ENCODE measurements at regions not wholly inside any gene's neighbourhood (a gene's known extent, or its start where the extent isn't known, plus 50 kb on each side); places are given as distances from the start of the nearest gene placed in this dataset.
"Not testable (repeated sequence)": the region's sequence is repeated elsewhere in the genome, so short reads cannot be mapped to it uniquely, and the experiment has no call there.

DNA sequence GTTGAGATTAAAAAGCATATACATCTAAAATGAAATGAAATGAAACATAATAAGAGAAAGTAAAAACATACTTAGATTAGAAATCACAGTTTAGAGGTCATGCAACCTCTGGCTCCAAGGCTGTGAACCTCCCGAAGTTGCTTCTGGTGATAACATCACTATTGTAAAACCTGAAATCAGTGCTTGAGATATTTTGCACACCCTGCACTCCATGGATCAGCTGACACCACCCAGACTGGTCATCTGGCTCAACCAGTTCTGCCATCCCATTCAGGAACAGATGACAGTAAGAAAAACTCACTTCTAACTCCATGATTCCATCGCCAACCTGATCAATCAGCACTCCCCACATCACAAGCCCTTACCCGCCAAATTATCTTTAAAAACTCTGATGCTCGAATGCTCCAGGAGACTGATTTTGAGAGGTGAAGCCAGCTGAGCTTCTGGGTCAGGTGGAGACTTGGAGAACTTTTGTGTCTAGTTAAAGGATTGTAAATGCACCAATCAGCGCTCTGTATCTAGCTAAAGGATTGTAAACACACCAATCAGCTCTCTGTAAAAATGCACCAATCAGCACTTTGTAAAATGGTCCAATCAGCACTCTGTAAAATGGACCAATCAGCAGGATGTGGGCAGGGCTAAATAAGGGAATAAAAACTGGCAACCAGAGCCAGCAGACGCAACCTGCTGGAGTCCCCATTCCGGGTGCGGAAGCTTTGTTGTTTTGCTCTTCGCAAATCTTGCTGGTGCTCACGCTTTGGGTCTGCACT lies 162.6 kb upstream of the MAGI2 start:
- H3K27ac ChIP-seq (ENCODE audit: low read depth, low read length), result no peak overlapping the region
- H3K9ac ChIP-seq (ENCODE audit: low read length), result no peak overlapping the region
- H3K27me3 ChIP-seq (ENCODE audit: control insufficient read depth, insufficient read depth, low read length), result no peaks in the 10 kb centered on the region

DNA sequence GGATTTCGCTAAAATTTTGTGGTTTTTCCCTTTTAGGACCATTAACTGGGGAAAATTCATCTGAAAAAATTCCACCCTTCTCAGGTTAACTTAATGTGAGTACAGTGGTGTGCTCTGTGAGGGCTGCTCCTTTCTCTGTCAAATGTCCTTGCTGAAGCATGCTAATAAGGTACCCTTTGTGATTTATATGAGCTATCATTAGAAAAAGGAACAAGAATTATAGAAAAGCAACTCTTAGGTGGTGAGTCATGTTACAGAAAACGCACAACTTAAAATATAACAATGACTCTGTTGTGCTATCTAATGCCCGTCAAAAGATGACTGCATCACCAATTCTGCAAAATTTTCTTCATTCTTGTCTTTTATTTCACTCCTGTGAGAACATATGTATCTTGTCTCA lies 162.0 kb upstream of the MAGI2 start:
- no peak overlapping the region for H3K27ac ChIP-seq (ENCODE audit: low read depth, low read length)
- no peak overlapping the region for H3K4me3 ChIP-seq (ENCODE audit: low read length)
- no peaks in the 10 kb centered on the region for H3K36me3 ChIP-seq (ENCODE audit: control insufficient read depth, insufficient read depth, low read length)
- no peaks in the 10 kb centered on the region for H3K27me3 ChIP-seq (ENCODE audit: control insufficient read depth, insufficient read depth, low read length)
- H3K4me1 ChIP-seq (ENCODE audit: control insufficient read depth, insufficient read depth, low read length), result no peaks in the 10 kb centered on the region
- H3K9ac ChIP-seq (ENCODE audit: low read length), result no peak overlapping the region

More for the DNA sequence above, 162.6 kb upstream of the MAGI2 start:
- Histone ChIP-seq H3K4me1 (ENCODE audit: control insufficient read depth, insufficient read depth, low read length) (no peaks in the 10 kb centered on the region), H3K36me3 (ENCODE audit: control insufficient read depth, insufficient read depth, low read length) (no peaks in the 10 kb centered on the region), H3K4me3 (ENCODE audit: low read length) (no peak overlapping the region)

GRCh38 chr7:79612903-79613302 lies 159.4 kb upstream of the MAGI2 start:
- no peak overlapping the region for H3K4me3 ChIP-seq (ENCODE audit: low read length)
- no peaks in the 10 kb centered on the region for H3K36me3 ChIP-seq (ENCODE audit: control insufficient read depth, insufficient read depth, low read length)
- H3K27me3 ChIP-seq (ENCODE audit: control insufficient read depth, insufficient read depth, low read length), result no peaks in the 10 kb centered on the region
- H3K9ac ChIP-seq (ENCODE audit: low read length), result no peak overlapping the region
- no peaks in the 10 kb centered on the region for H3K4me1 ChIP-seq (ENCODE audit: control insufficient read depth, insufficient read depth, low read length)
- no peak overlapping the region for H3K27ac ChIP-seq (ENCODE audit: low read depth, low read length)

DNA sequence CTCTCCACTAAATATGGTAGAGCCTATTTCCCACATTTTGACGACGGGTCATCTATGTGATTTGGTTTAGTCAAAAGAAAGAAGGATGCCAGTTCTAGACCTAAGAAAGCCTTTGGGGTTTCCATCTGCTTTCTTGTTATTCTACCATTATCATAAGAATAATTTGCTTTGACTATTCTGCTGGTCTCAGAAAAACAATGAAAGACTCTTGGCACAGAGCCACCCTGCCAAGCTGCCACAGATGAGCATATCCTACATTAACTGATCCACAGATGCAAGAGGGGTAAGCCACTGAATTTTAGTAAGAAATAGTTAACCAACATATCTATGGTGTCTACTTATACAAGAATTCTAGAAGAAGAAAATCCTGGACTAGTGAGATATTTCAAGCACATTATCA lies 158.6 kb upstream of the MAGI2 start:
- Histone ChIP-seq H3K36me3 (ENCODE audit: control insufficient read depth, insufficient read depth, low read length) (no peaks in the 10 kb centered on the region), H3K27me3 (ENCODE audit: control insufficient read depth, insufficient read depth, low read length) (no peaks in the 10 kb centered on the region), H3K9ac (ENCODE audit: low read length) (no peak overlapping the region), H3K4me3 (ENCODE audit: low read length) (no peak overlapping the region), H3K4me1 (ENCODE audit: control insufficient read depth, insufficient read depth, low read length) (no peaks in the 10 kb centered on the region), H3K27ac (ENCODE audit: low read depth, low read length) (no peak overlapping the region)

GRCh38 chr7:79610748-79611304 lies 157.4 kb upstream of the MAGI2 start:
- H3K36me3 ChIP-seq (ENCODE audit: control insufficient read depth, insufficient read depth, low read length), result no peaks in the 10 kb centered on the region
- H3K9ac ChIP-seq (ENCODE audit: low read length), result no peak overlapping the region
- H3K27me3 ChIP-seq (ENCODE audit: control insufficient read depth, insufficient read depth, low read length), result no peaks in the 10 kb centered on the region
- H3K4me3 ChIP-seq (ENCODE audit: low read length), result no peak overlapping the region
- H3K4me1 ChIP-seq (ENCODE audit: control insufficient read depth, insufficient read depth, low read length), result no peaks in the 10 kb centered on the region
- H3K27ac ChIP-seq (ENCODE audit: low read depth, low read length), result no peak overlapping the region

DNA sequence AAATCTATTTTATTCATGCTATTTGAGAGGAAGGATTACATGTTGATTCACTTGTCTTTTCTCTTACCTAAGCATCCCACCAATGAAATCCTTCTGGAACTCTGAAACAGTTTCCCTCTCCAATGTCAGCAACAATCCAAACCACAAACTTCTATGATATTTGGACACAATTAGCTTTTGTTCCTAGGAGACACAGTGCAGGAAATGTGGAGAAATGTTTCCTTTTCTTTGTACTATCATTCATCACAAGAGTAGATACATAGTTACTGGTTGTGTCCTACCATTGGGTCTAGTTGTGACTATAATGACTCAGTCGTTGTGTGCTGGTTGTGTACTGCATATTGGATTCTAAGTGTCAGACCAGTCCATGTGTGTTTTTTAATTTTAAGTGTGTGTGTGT lies 156.8 kb upstream of the MAGI2 start:
- H3K27ac ChIP-seq (ENCODE audit: low read depth, low read length), result no peak overlapping the region
- H3K9ac ChIP-seq (ENCODE audit: low read length), result no peak overlapping the region
- H3K4me1 ChIP-seq (ENCODE audit: control insufficient read depth, insufficient read depth, low read length), result no peaks in the 10 kb centered on the region
- no peak overlapping the region for H3K4me3 ChIP-seq (ENCODE audit: low read length)
- H3K27me3 ChIP-seq (ENCODE audit: control insufficient read depth, insufficient read depth, low read length), result no peaks in the 10 kb centered on the region
- H3K36me3 ChIP-seq (ENCODE audit: control insufficient read depth, insufficient read depth, low read length), result no peaks in the 10 kb centered on the region

DNA sequence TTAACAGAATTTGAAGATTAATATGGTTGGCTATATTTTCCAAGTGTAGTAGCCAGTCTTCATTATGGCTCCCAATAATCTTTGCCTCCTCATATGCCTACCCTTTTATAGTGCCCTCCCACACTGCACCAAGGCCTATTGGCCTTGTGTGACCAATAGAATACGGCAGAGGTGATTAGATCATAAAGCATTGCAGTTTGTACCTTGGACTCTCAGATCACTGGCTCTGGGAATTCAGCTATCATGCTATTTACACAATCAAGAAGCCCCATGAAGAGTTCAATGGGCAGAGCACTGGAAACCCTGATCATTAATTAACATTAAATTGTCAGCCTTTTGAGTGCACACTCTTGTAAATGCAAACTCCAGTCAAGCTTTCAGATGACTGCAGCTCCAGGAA lies 154.5 kb upstream of the MAGI2 start:
- Histone ChIP-seq H3K36me3 (ENCODE audit: control insufficient read depth, insufficient read depth, low read length) (no peaks in the 10 kb centered on the region), H3K27me3 (ENCODE audit: control insufficient read depth, insufficient read depth, low read length) (no peaks in the 10 kb centered on the region), H3K4me1 (ENCODE audit: control insufficient read depth, insufficient read depth, low read length) (no peaks in the 10 kb centered on the region), H3K27ac (ENCODE audit: low read depth, low read length) (no peak overlapping the region), H3K9ac (ENCODE audit: low read length) (no peak overlapping the region), H3K4me3 (ENCODE audit: low read length) (no peak overlapping the region)

- Histone ChIP-seq H3K4me1 (ENCODE audit: control insufficient read depth, insufficient read depth, low read length) (no peaks in the 10 kb centered on the region), H3K4me3 (ENCODE audit: low read length) (no peak overlapping the region), H3K27ac (ENCODE audit: low read depth, low read length) (no peak overlapping the region), H3K36me3 (ENCODE audit: control insufficient read depth, insufficient read depth, low read length) (no peaks in the 10 kb centered on the region), H3K27me3 (ENCODE audit: control insufficient read depth, insufficient read depth, low read length) (no peaks in the 10 kb centered on the region), H3K9ac (ENCODE audit: low read length) (no peak overlapping the region)
Observed at GRCh38 chr7:79604841-79605240, 151.4 kb upstream of the MAGI2 start.

- Histone ChIP-seq H3K9ac (ENCODE audit: low read length) (no peak overlapping the region), H3K27ac (ENCODE audit: low read depth, low read length) (no peak overlapping the region), H3K36me3 (ENCODE audit: control insufficient read depth, insufficient read depth, low read length) (no peaks in the 10 kb centered on the region), H3K4me1 (ENCODE audit: control insufficient read depth, insufficient read depth, low read length) (no peaks in the 10 kb centered on the region), H3K27me3 (ENCODE audit: control insufficient read depth, insufficient read depth, low read length) (no peaks in the 10 kb centered on the region), H3K4me3 (ENCODE audit: low read length) (no peak overlapping the region)
Observed at GRCh38 chr7:79598351-79598750, 144.9 kb upstream of the MAGI2 start.

DNA sequence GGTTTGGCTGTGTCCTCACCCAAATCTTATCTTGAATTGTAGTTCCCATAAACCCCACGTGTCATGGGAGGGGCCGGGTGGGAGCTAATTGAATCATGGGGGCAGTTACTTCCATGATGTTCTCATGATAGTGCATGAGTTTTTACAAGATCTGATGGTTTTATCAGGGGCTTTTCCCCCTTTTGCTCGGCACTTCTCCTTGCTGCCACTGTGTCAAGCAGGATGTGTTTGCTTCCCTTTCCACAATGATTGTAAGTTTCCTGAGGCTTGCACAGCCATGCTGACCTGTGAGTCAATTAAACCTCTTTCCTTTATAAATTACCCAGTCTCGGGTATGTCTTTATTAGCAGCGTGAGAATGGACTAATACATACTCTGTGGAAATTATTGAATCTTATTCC lies 141.2 kb upstream of the MAGI2 start:
- not testable (repeated sequence) for H3K27me3 ChIP-seq (ENCODE audit: control insufficient read depth, insufficient read depth, low read length); H3K9ac ChIP-seq (ENCODE audit: low read length); H3K36me3 ChIP-seq (ENCODE audit: control insufficient read depth, insufficient read depth, low read length); H3K27ac ChIP-seq (ENCODE audit: low read depth, low read length); H3K4me3 ChIP-seq (ENCODE audit: low read length); H3K4me1 ChIP-seq (ENCODE audit: control insufficient read depth, insufficient read depth, low read length)

DNA sequence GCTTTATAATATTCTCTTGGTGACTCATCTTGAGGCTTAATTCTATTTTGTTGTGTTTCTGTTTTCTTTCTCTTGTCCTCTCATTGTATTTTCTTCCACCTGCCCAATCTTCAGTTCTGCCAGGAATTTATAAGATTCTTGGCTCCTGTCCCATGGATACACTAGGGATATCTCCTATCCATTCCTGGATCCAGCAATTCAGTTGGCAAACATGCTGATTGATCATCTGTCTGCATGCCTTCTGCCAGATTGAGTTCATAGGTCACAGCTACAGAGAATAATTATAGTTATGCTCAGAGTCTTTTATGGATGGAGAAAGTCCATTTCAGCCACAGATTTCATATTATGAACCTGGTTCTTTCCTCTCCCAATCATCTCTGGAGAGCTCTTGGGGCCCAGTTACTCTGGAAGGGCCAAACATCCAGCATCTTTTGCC lies 140.4 kb upstream of the MAGI2 start:
- no peak overlapping the region for H3K27ac ChIP-seq (ENCODE audit: low read depth, low read length)

GRCh38 chr7:79590916-79591623 lies 137.6 kb upstream of the MAGI2 start:
- H3K4me3 ChIP-seq (ENCODE audit: low read length), result no peak overlapping the region
- no peaks in the 10 kb centered on the region for H3K36me3 ChIP-seq (ENCODE audit: control insufficient read depth, insufficient read depth, low read length)
- H3K27me3 ChIP-seq (ENCODE audit: control insufficient read depth, insufficient read depth, low read length), result no peaks in the 10 kb centered on the region

More for the DNA sequence above, 140.4 kb upstream of the MAGI2 start:
- Histone ChIP-seq H3K4me1 (ENCODE audit: control insufficient read depth, insufficient read depth, low read length) (no peaks in the 10 kb centered on the region), H3K27me3 (ENCODE audit: control insufficient read depth, insufficient read depth, low read length) (no peaks in the 10 kb centered on the region), H3K36me3 (ENCODE audit: control insufficient read depth, insufficient read depth, low read length) (no peaks in the 10 kb centered on the region), H3K9ac (ENCODE audit: low read length) (no peak overlapping the region), H3K4me3 (ENCODE audit: low read length) (no peak overlapping the region)

More at GRCh38 chr7:79590916-79591623, 137.6 kb upstream of the MAGI2 start:
- Histone ChIP-seq H3K27ac (ENCODE audit: low read depth, low read length) (no peak overlapping the region), H3K4me1 (ENCODE audit: control insufficient read depth, insufficient read depth, low read length) (no peaks in the 10 kb centered on the region), H3K9ac (ENCODE audit: low read length) (no peak overlapping the region)

Measured in rectal smooth muscle tissue (tissue), 1 donor.